NB4 (cell line): ENCODE measurements at regions not wholly inside any gene's neighbourhood (a gene's known extent, or its start where the extent isn't known, plus 50 kb on each side); places are given as distances from the start of the nearest gene placed in this dataset.

Experiments
- POLR2A ChIP-seq: IDR thresholded peaks from 2 replicates; pipeline ENCODE4 v1.6.1; 2011; ENCODE audit warnings: mild to moderate bottlenecking; ENCODE audit not compliant: insufficient read length; ENCODE audit errors: extremely low read depth
- TF ChIP-seq, protein P1 (sequence below): IDR thresholded peaks from one replicate; pipeline ENCODE4 v1.5.1; 2012; ENCODE audit warnings: low read depth, low read length

GRCh38 chr4:78687818-78688217 is 88.3 kb upstream of the BMP2K start:
- TF ChIP-seq, protein P1, sequence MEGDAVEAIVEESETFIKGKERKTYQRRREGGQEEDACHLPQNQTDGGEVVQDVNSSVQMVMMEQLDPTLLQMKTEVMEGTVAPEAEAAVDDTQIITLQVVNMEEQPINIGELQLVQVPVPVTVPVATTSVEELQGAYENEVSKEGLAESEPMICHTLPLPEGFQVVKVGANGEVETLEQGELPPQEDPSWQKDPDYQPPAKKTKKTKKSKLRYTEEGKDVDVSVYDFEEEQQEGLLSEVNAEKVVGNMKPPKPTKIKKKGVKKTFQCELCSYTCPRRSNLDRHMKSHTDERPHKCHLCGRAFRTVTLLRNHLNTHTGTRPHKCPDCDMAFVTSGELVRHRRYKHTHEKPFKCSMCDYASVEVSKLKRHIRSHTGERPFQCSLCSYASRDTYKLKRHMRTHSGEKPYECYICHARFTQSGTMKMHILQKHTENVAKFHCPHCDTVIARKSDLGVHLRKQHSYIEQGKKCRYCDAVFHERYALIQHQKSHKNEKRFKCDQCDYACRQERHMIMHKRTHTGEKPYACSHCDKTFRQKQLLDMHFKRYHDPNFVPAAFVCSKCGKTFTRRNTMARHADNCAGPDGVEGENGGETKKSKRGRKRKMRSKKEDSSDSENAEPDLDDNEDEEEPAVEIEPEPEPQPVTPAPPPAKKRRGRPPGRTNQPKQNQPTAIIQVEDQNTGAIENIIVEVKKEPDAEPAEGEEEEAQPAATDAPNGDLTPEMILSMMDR, result no peak
- TF ChIP-seq POLR2A, result no peak
